Stimulated activated memory B cell treated with anti-CD40 and anti-IgM and Interleukin-4, amounts not matched to agents 10 μg/mL and 1 μg/mL and 100 μg/mL, for 72 hours (primary cell): ENCODE measurements at regions not wholly inside any gene's neighbourhood (a gene's known extent, or its start where the extent isn't known, plus 50 kb on each side); places are given as distances from the start of the nearest gene placed in this dataset.
A peak's percentile ranks its signal among the peaks of the same experiment; 100 is the strongest.

ENCODE experiments used
- ATAC-seq: fragments of 150-1000 bp; cut with Tn5 transposase; 2 replicates; pipeline ENCODE4 v1.10.0; 2021
- H3K27ac Mint-ChIP-seq: one replicate; pipeline ENCODE4 v1.8.0; 2022; ENCODE audit warnings: mild to moderate bottlenecking, mixed read lengths
- H3K27me3 Mint-ChIP-seq: one replicate; pipeline ENCODE4 v1.8.0; 2022; ENCODE audit warnings: mixed read lengths
- H3K36me3 Mint-ChIP-seq: one replicate; pipeline ENCODE4 v1.8.0; 2022; ENCODE audit warnings: mixed read lengths
- H3K4me1 Mint-ChIP-seq: one replicate; pipeline ENCODE4 v1.8.0; 2022; ENCODE audit warnings: mixed read lengths
- H3K4me3 Mint-ChIP-seq: one replicate; pipeline ENCODE4 v1.8.0; 2022; ENCODE audit warnings: mild to moderate bottlenecking, moderate library complexity, mixed read lengths
- H3K9me3 Mint-ChIP-seq: one replicate; pipeline ENCODE4 v1.8.0; 2022; ENCODE audit warnings: mixed read lengths

GRCh38 chr5:128778474-128778873, 186.8 kb upstream of the SLC27A6 start:
- Mint-ChIP-seq H3K27ac (no peak overlapping the region), H3K36me3 (no peaks in the 10 kb centered on the region), H3K9me3 (no peaks in the 10 kb centered on the region), H3K27me3 (no peaks in the 10 kb centered on the region), H3K4me3 (no peak overlapping the region), H3K4me1 (no peaks in the 10 kb centered on the region)
- ATAC-seq, result no peak

- Mint-ChIP-seq H3K4me1 (no peaks in the 10 kb centered on the region), H3K36me3 (no peaks in the 10 kb centered on the region), H3K4me3 (no peak overlapping the region), H3K27ac (no peak overlapping the region), H3K27me3 (no peaks in the 10 kb centered on the region), H3K9me3 (peaks cover 3% of the 10 kb centered on the region)
- ATAC-seq, result no peak
Observed at GRCh38 chr5:128782446-128782845, 182.8 kb upstream of the SLC27A6 start.

- H3K27me3 Mint-ChIP-seq, result no peaks in the 10 kb centered on the region
- H3K36me3 Mint-ChIP-seq, result no peaks in the 10 kb centered on the region
- H3K27ac Mint-ChIP-seq, result no peak overlapping the region
- ATAC-seq, result no peak
- no peaks in the 10 kb centered on the region for H3K4me1 Mint-ChIP-seq
- H3K4me3 Mint-ChIP-seq, result no peak overlapping the region
- peaks cover 3% of the 10 kb centered on the region for H3K9me3 Mint-ChIP-seq
Observed at GRCh38 chr5:128784726-128785125, 180.6 kb upstream of the SLC27A6 start.

GRCh38 chr5:128791312-128791711, 174.0 kb upstream of the SLC27A6 start:
- Mint-ChIP-seq H3K9me3 (peaks cover 3% of the 10 kb centered on the region), H3K4me3 (no peak overlapping the region), H3K4me1 (no peaks in the 10 kb centered on the region), H3K27ac (no peak overlapping the region), H3K36me3 (no peaks in the 10 kb centered on the region), H3K27me3 (no peaks in the 10 kb centered on the region)
- no peak for ATAC-seq

- no peaks in the 10 kb centered on the region for H3K36me3 Mint-ChIP-seq
- no peaks in the 10 kb centered on the region for H3K27me3 Mint-ChIP-seq
- ATAC-seq, result no peak
- H3K9me3 Mint-ChIP-seq, result no peaks in the 10 kb centered on the region
- no peaks in the 10 kb centered on the region for H3K4me1 Mint-ChIP-seq
- H3K27ac Mint-ChIP-seq, result no peak overlapping the region
- H3K4me3 Mint-ChIP-seq, result no peak overlapping the region
Observed at GRCh38 chr5:128796506-128796905, 168.8 kb upstream of the SLC27A6 start.

- no peaks in the 10 kb centered on the region for H3K9me3 Mint-ChIP-seq
- ATAC-seq, result no peak
- no peaks in the 10 kb centered on the region for H3K36me3 Mint-ChIP-seq
- H3K4me1 Mint-ChIP-seq, result no peaks in the 10 kb centered on the region
- no peaks in the 10 kb centered on the region for H3K27me3 Mint-ChIP-seq
- no peak overlapping the region for H3K4me3 Mint-ChIP-seq
- no peak overlapping the region for H3K27ac Mint-ChIP-seq
Observed at GRCh38 chr5:128798871-128799270, 166.4 kb upstream of the SLC27A6 start.

- Mint-ChIP-seq H3K27me3 (no peaks in the 10 kb centered on the region), H3K4me3 (no peak overlapping the region), H3K36me3 (no peaks in the 10 kb centered on the region), H3K4me1 (no peaks in the 10 kb centered on the region), H3K27ac (no peak overlapping the region), H3K9me3 (no peaks in the 10 kb centered on the region)
- peak; percentile 16 for ATAC-seq
Observed at GRCh38 chr5:128799945-128800344, 165.3 kb upstream of the SLC27A6 start.

GRCh38 chr5:128800377-128800776, 164.9 kb upstream of the SLC27A6 start:
- H3K4me1 Mint-ChIP-seq, result no peaks in the 10 kb centered on the region
- H3K27ac Mint-ChIP-seq, result no peak overlapping the region
- H3K4me3 Mint-ChIP-seq, result no peak overlapping the region
- no peaks in the 10 kb centered on the region for H3K27me3 Mint-ChIP-seq
- ATAC-seq, result peak; percentile 12
- H3K9me3 Mint-ChIP-seq, result no peaks in the 10 kb centered on the region
- no peaks in the 10 kb centered on the region for H3K36me3 Mint-ChIP-seq

GRCh38 chr5:128813317-128814070, 151.8 kb upstream of the SLC27A6 start:
- H3K27ac Mint-ChIP-seq, result no peak overlapping the region
- no peak for ATAC-seq
- H3K4me1 Mint-ChIP-seq, result no peaks in the 10 kb centered on the region
- peaks cover 5% of the 10 kb centered on the region for H3K9me3 Mint-ChIP-seq
- no peaks in the 10 kb centered on the region for H3K27me3 Mint-ChIP-seq
- H3K4me3 Mint-ChIP-seq, result no peak overlapping the region
- no peaks in the 10 kb centered on the region for H3K36me3 Mint-ChIP-seq

- H3K9me3 Mint-ChIP-seq, result peaks cover 3% of the 10 kb centered on the region
- no peak overlapping the region for H3K4me3 Mint-ChIP-seq
- H3K36me3 Mint-ChIP-seq, result no peaks in the 10 kb centered on the region
- H3K27ac Mint-ChIP-seq, result no peak overlapping the region
- no peaks in the 10 kb centered on the region for H3K27me3 Mint-ChIP-seq
- no peaks in the 10 kb centered on the region for H3K4me1 Mint-ChIP-seq
- ATAC-seq, result no peak
Observed at GRCh38 chr5:128815201-128815600, 150.1 kb upstream of the SLC27A6 start.

GRCh38 chr5:128825826-128826225, 139.5 kb upstream of the SLC27A6 start:
- Mint-ChIP-seq H3K27me3 (no peaks in the 10 kb centered on the region), H3K9me3 (no peaks in the 10 kb centered on the region), H3K4me3 (no peak overlapping the region), H3K4me1 (no peaks in the 10 kb centered on the region), H3K27ac (no peak overlapping the region), H3K36me3 (no peaks in the 10 kb centered on the region)
- no peak for ATAC-seq

GRCh38 chr5:128826275-128826674, 139.0 kb upstream of the SLC27A6 start:
- ATAC-seq, result no peak
- Mint-ChIP-seq H3K4me3 (no peak overlapping the region), H3K36me3 (no peaks in the 10 kb centered on the region), H3K4me1 (no peaks in the 10 kb centered on the region), H3K9me3 (no peaks in the 10 kb centered on the region), H3K27ac (no peak overlapping the region), H3K27me3 (no peaks in the 10 kb centered on the region)

- H3K4me1 Mint-ChIP-seq, result no peaks in the 10 kb centered on the region
Observed at GRCh38 chr5:128836571-128836970, 128.7 kb upstream of the SLC27A6 start.

GRCh38 chr5:128838623-128839022, 126.7 kb upstream of the SLC27A6 start:
- no peak for ATAC-seq
- no peaks in the 10 kb centered on the region for H3K4me1 Mint-ChIP-seq
- peaks cover 2% of the 10 kb centered on the region for H3K9me3 Mint-ChIP-seq
- no peaks in the 10 kb centered on the region for H3K36me3 Mint-ChIP-seq
- H3K27me3 Mint-ChIP-seq, result no peaks in the 10 kb centered on the region
- no peak overlapping the region for H3K4me3 Mint-ChIP-seq
- H3K27ac Mint-ChIP-seq, result no peak overlapping the region

More at GRCh38 chr5:128836571-128836970, 128.7 kb upstream of the SLC27A6 start:
- Mint-ChIP-seq H3K36me3 (no peaks in the 10 kb centered on the region), H3K4me3 (no peak overlapping the region), H3K27ac (no peak overlapping the region), H3K9me3 (peaks cover 2% of the 10 kb centered on the region), H3K27me3 (no peaks in the 10 kb centered on the region)
- no peak for ATAC-seq

GRCh38 chr5:128842241-128842640, 123.0 kb upstream of the SLC27A6 start:
- Mint-ChIP-seq H3K27ac (no peak overlapping the region), H3K4me3 (no peak overlapping the region), H3K9me3 (peaks cover 2% of the 10 kb centered on the region), H3K36me3 (no peaks in the 10 kb centered on the region), H3K4me1 (no peaks in the 10 kb centered on the region), H3K27me3 (no peaks in the 10 kb centered on the region)
- ATAC-seq, result no peak

- no peak for ATAC-seq
- no peak overlapping the region for H3K4me3 Mint-ChIP-seq
- H3K9me3 Mint-ChIP-seq, result peaks cover 8% of the 10 kb centered on the region
- no peaks in the 10 kb centered on the region for H3K4me1 Mint-ChIP-seq
- no peaks in the 10 kb centered on the region for H3K27me3 Mint-ChIP-seq
- no peak overlapping the region for H3K27ac Mint-ChIP-seq
- no peaks in the 10 kb centered on the region for H3K36me3 Mint-ChIP-seq
Observed at GRCh38 chr5:128844354-128844923, 120.8 kb upstream of the SLC27A6 start.
